B cell (primary cell): ENCODE measurements at regions not wholly inside any gene's neighbourhood (a gene's known extent, or its start where the extent isn't known, plus 50 kb on each side); places are given as distances from the start of the nearest gene placed in this dataset.

Source experiments
- ATAC-seq: fragments of 200-7000 bp; cut with Tn5 transposase; one replicate; pipeline ENCODE4 v1.10.0; 2021; ENCODE audit warnings: low read depth, mild to moderate bottlenecking, moderate number of reproducible peaks, moderate library complexity
- CTCF ChIA-PET: fragments of 350-600 bp; sonication (Branson Sonifier 250); formaldehyde crosslinking; loops from one replicate; lab custom pipeline; 2021; ENCODE audit warnings: antibody characterized with exemption, inconsistent platforms; lab: Charles Lee
- POLR2A ChIA-PET: fragments of 350-600 bp; sonication (Branson Sonifier 250); formaldehyde crosslinking; loops from one replicate; lab custom pipeline; 2021; ENCODE audit warnings: antibody characterized with exemption; lab: Charles Lee
- DNase-seq: peaks from one replicate; pipeline ENCODE4 v3.0.0; 2013
- H2AFZ ChIP-seq: 2 replicates; pipeline ENCODE4 v1.6.1; 2012; ENCODE audit warnings: mild to moderate bottlenecking, low read depth, low read length; ENCODE audit not compliant: insufficient read depth, poor library complexity, severe bottlenecking
- H3K27ac ChIP-seq, 2 donors: 1 replicate in 1 of 2; 2 replicates in 1 of 2; pipeline ENCODE4 v1.5.1; 2012 to 2013; ENCODE audit warnings: low read length in 2 of 2, mild to moderate bottlenecking in 2 of 2, moderate library complexity in 1 of 2
- H3K27me3 ChIP-seq, 4 experiments: fragments of 200-600 bp in 1 of 4; sonication (generic) in 1 of 4; replicated peaks in 1 of 4; 1 replicate in 2 of 4; 2 replicates in 2 of 4; pipeline versions ENCODE4 v1.6.1 to v1.7.0; 2013 to 2016; ENCODE audit warnings: low read length in 3 of 4, mild to moderate bottlenecking in 2 of 4, mixed read lengths in 1 of 4, moderate library complexity in 1 of 4; ENCODE audit not compliant: insufficient read depth in 4 of 4, control insufficient read depth in 3 of 4; ENCODE audit errors: control extremely low read depth in 1 of 4
- H3K36me3 ChIP-seq, 2 experiments: replicated peaks in 1 of 2; 1 replicate in 1 of 2; 2 replicates in 1 of 2; pipeline versions ENCODE4 v1.6.1 to v1.7.1; 2013; ENCODE audit warnings: low read length in 1 of 2; ENCODE audit not compliant: insufficient read depth in 2 of 2, control insufficient read depth in 1 of 2; ENCODE audit errors: control extremely low read depth in 1 of 2, extremely low read depth in 1 of 2
- H3K4me1 ChIP-seq, 2 donors: fragments of 200-600 bp in 1 of 2; sonication (generic) in 1 of 2; 1 replicate in 1 of 2; 2 replicates in 1 of 2; pipeline versions ENCODE4 v1.5.1 to v1.6.1; 2013 to 2017; ENCODE audit warnings: low read length in 2 of 2; ENCODE audit not compliant: control insufficient read depth in 2 of 2, insufficient read depth in 2 of 2
- H3K4me2 ChIP-seq: replicated peaks from 2 replicates; pipeline ENCODE3; 2012; ENCODE audit warnings: mild to moderate bottlenecking, low read depth, low read length; ENCODE audit not compliant: poor library complexity, severe bottlenecking
- H3K4me3 ChIP-seq, 5 experiments: fragments of 200-600 bp in 1 of 5; sonication (generic) in 1 of 5; 1 replicate in 3 of 5; 2 replicates in 2 of 5; pipeline versions ENCODE4 v1.5.1 to v1.7.0; 2011 to 2016; ENCODE audit warnings: low read length in 4 of 5, mild to moderate bottlenecking in 4 of 5, low read depth in 2 of 5, control low read depth in 1 of 5, moderate library complexity in 1 of 5; ENCODE audit not compliant: insufficient read depth in 1 of 5; ENCODE audit errors: control extremely low read depth in 1 of 5, extremely low read depth in 1 of 5
- H3K79me2 ChIP-seq: fragments of 200-600 bp; sonication (generic); one replicate; pipeline ENCODE4 v1.6.0; 2016; ENCODE audit warnings: low read length; ENCODE audit not compliant: control insufficient read depth, insufficient read depth
- H3K9ac ChIP-seq: fragments of 200-600 bp; sonication (generic); 2 replicates; pipeline ENCODE4 v1.6.1; 2017; ENCODE audit warnings: mild to moderate bottlenecking, low read length, moderate library complexity
- H3K9me3 ChIP-seq, 3 donors: one replicate each; pipeline versions ENCODE4 v1.6.1 to v1.7.1; 2013; ENCODE audit warnings: low read length in 2 of 3; ENCODE audit not compliant: control insufficient read depth in 2 of 3, insufficient read depth in 1 of 3; ENCODE audit errors: control extremely low read depth in 1 of 3
- H4K20me1 ChIP-seq: 2 replicates; pipeline ENCODE4 v1.6.0; 2012; ENCODE audit warnings: mild to moderate bottlenecking, low read length; ENCODE audit not compliant: insufficient read depth, control insufficient read depth, poor library complexity, severe bottlenecking
- H3K27ac Mint-ChIP-seq: one replicate; pipeline ENCODE4 v1.8.0; 2021; ENCODE audit warnings: mixed read lengths
- H3K27me3 Mint-ChIP-seq: one replicate; pipeline ENCODE4 v1.8.0; 2021; ENCODE audit warnings: mixed read lengths
- H3K4me1 Mint-ChIP-seq: one replicate; pipeline ENCODE4 v1.8.0; 2021; ENCODE audit warnings: mixed read lengths
- H3K4me3 Mint-ChIP-seq: one replicate; pipeline ENCODE4 v1.8.0; 2021; ENCODE audit warnings: mixed read lengths
- H3K9me3 Mint-ChIP-seq: one replicate; pipeline ENCODE4 v1.8.0; 2022; ENCODE audit warnings: mixed read lengths; ENCODE audit not compliant: insufficient read depth
- EZH2 ChIP-seq: IDR thresholded peaks from 2 replicates; pipeline ENCODE4 v1.6.1; 2012; ENCODE audit warnings: borderline replicate concordance, low read depth, mild to moderate bottlenecking, moderate library complexity, low read length; ENCODE audit not compliant: insufficient read depth, poor library complexity, severe bottlenecking
- WGBS: methylation state at CpG from one replicate; pipeline ENCODE4 v1.1.5; 2013; ENCODE audit warnings: missing lambda C conversion rate; ENCODE audit not compliant: insufficient coverage; 5-methylcytosine and 5-hydroxymethylcytosine counted together
- intact Hi-C: fragments of 100-400 bp; cut with micrococcal nuclease; formaldehyde crosslinking; loops from one replicate; pipeline ENCODE4 v1.10.0; 2022
- TF ChIP-seq, protein P1 (sequence below): fragments of 200-600 bp; IDR thresholded peaks from one replicate; pipeline ENCODE4 v1.8.0; 2022; ENCODE audit warnings: antibody characterized with exemption, mild to moderate bottlenecking

DNA sequence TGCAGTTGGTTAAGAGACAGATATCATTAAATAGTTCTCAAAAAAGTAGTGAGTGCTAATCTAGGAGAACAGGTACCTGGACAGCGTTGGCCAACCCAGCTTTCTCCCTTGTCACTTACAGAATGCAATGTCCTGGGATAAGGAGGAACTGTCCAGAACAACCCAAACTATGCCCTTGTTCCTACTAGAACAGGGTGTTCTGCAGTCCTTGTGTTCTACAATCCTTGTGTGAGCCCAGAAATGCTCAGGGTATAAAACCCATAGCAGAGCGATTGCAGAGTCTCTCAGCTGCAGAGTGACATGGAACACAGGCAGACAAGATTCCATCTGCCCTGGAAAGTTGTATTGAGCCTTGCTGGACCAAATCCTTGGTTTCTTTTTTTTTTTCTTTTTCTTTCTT is 83.5 kb upstream of the VANGL1 start:
- CTCF ChIA-PET = no interaction called here

DNA sequence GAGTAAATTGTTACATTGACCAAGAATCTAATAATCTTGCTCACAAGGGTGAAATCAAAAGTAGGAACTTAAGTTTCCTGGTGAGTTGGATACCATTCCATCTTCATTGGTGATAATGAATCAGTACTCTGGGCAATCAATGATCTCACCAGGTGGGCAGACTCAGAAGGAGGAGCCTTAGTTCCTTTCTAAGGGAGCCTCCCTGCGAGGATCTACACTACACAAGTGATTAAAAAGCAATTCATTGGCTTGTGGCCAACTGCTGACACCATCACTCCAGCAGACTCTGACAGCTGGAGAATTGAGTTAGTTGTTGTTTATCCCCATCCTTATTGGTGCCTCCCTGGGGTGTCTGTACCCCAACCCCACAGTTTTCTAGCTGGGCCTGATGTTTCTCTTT is 84.1 kb upstream of the VANGL1 start:
- H3K27me3 Mint-ChIP-seq = peaks cover 11% of the 10 kb centered on the region

More for the DNA sequence above, 83.5 kb upstream of the VANGL1 start:
- Mint-ChIP-seq H3K4me3 (no peak overlapping the region), H3K9me3 (no peaks in the 10 kb centered on the region), H3K27me3 (peaks cover 16% of the 10 kb centered on the region), H3K27ac (no peak overlapping the region), H3K4me1 (no peaks in the 10 kb centered on the region)
- no peaks in the 10 kb centered on the region for H3K79me2 ChIP-seq
- ATAC-seq (no peak), DNase-seq (no peak)
- H4K20me1 ChIP-seq = no peaks in the 10 kb centered on the region
- no peak overlapping the region for H3K9ac ChIP-seq
- H3K36me3 ChIP-seq = no peaks in the 10 kb centered on the region
- WGBS = 77% methylated on average over 1 of the region's 2 CpGs
- intact Hi-C loops = no loop called here
- peaks cover 0 to 6% (median 1%) of the 10 kb centered on the region in 4 experiments for H3K27me3 ChIP-seq
- TF ChIP-seq, protein P1, sequence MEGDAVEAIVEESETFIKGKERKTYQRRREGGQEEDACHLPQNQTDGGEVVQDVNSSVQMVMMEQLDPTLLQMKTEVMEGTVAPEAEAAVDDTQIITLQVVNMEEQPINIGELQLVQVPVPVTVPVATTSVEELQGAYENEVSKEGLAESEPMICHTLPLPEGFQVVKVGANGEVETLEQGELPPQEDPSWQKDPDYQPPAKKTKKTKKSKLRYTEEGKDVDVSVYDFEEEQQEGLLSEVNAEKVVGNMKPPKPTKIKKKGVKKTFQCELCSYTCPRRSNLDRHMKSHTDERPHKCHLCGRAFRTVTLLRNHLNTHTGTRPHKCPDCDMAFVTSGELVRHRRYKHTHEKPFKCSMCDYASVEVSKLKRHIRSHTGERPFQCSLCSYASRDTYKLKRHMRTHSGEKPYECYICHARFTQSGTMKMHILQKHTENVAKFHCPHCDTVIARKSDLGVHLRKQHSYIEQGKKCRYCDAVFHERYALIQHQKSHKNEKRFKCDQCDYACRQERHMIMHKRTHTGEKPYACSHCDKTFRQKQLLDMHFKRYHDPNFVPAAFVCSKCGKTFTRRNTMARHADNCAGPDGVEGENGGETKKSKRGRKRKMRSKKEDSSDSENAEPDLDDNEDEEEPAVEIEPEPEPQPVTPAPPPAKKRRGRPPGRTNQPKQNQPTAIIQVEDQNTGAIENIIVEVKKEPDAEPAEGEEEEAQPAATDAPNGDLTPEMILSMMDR = no peak
- no peak for TF ChIP-seq EZH2
- H2AFZ ChIP-seq = no peak overlapping the region
- no peaks in the 10 kb centered on the region for H3K4me1 ChIP-seq
- no peak overlapping the region for H3K27ac ChIP-seq
- no peak overlapping the region for H3K4me2 ChIP-seq
- no peak overlapping the region for H3K4me3 ChIP-seq
- POLR2A ChIA-PET = no interaction called here
- peaks cover 0 to 3% (median 0%) of the 10 kb centered on the region in 3 donors for H3K9me3 ChIP-seq

More for the DNA sequence above, 84.1 kb upstream of the VANGL1 start:
- DNase-seq = no peak
- Histone ChIP-seq H3K36me3 (no peaks in the 10 kb centered on the region), H3K4me2 (no peak overlapping the region), H3K27ac (no peak overlapping the region), H4K20me1 (no peaks in the 10 kb centered on the region), H3K27me3 (peaks cover 0 to 3% (median 1%) of the 10 kb centered on the region in 4 experiments), H3K4me3 (no peak overlapping the region), H3K9me3 (peaks cover 0 to 3% (median 0%) of the 10 kb centered on the region in 3 donors), H3K79me2 (no peaks in the 10 kb centered on the region), H3K9ac (no peak overlapping the region), H3K4me1 (no peaks in the 10 kb centered on the region), H2AFZ (no peak overlapping the region)
- ATAC-seq = no peak
- intact Hi-C loops = no loop called here
- H3K27ac Mint-ChIP-seq = no peak overlapping the region
- no peak overlapping the region for H3K4me3 Mint-ChIP-seq
- WGBS = no CpG with 5 or more reads among the region's 1 CpG
- POLR2A ChIA-PET = no interaction called here
- no peaks in the 10 kb centered on the region for H3K9me3 Mint-ChIP-seq
- TF ChIP-seq, protein P1 = no peak
- no peak for TF ChIP-seq EZH2
- CTCF ChIA-PET = no interaction called here
- H3K4me1 Mint-ChIP-seq = no peaks in the 10 kb centered on the region
